Vagina (tissue), 2 donors: ENCODE measurements at regions not wholly inside any gene's neighbourhood (a gene's known extent, or its start where the extent isn't known, plus 50 kb on each side); places are given as distances from the start of the nearest gene placed in this dataset. TPM values are rescaled to one million over a fixed set of nuclear protein-coding genes. Genes with fewer than 3 reads are reported as not detected.
A peak's percentile ranks its signal among the peaks of the same experiment; 100 is the strongest.

Source experiments
- DNase-seq, 2 donors: peaks; one replicate each; pipeline ENCODE4 v3.0.0-alpha.2; 2017; ENCODE audit errors: extremely low spot score in 2 of 2
- H3K27ac ChIP-seq: fragments of 200-600 bp; sonication (generic); one replicate; pipeline ENCODE4 v1.5.1; 2019
- H3K27me3 ChIP-seq: fragments of 200-600 bp; sonication (generic); one replicate; pipeline ENCODE4 v1.5.1; 2019
- H3K36me3 ChIP-seq, 2 donors: fragments of 200-600 bp; sonication (generic); one replicate each; pipeline ENCODE4 v1.5.1; 2017 to 2019
- H3K4me1 ChIP-seq: fragments of 200-600 bp; sonication (generic); one replicate; pipeline ENCODE4 v1.5.1; 2019
- H3K4me3 ChIP-seq, 2 donors: fragments of 200-600 bp; sonication (generic); 1 replicate in 1 of 2; 2 replicates in 1 of 2; pipeline ENCODE4 v1.5.1; 2016 to 2019
- H3K9me3 ChIP-seq: fragments of 200-600 bp; sonication (generic); one replicate; pipeline ENCODE4 v1.5.1; 2019
- POLR2AphosphoS5 ChIP-seq, 2 donors: sonication (generic); formaldehyde crosslinking; IDR thresholded peaks; one replicate each; pipeline ENCODE4 v1.9.0; 2017; ENCODE audit warnings: antibody characterized with exemption in 2 of 2, mild to moderate bottlenecking in 2 of 2, low read depth in 1 of 2; ENCODE audit not compliant: insufficient read depth in 1 of 2
- intact Hi-C: fragments of 100-400 bp; cut with DNase I; formaldehyde crosslinking; loops from one replicate; pipeline ENCODE4 v1.15.1; 2023
- small RNA-seq: library from RNA; depleted of rRNA; stranded (forward); fragments of <200 nt; gene quantifications from one replicate; pipeline ENCODE3, GENCODE V24; 2016
- TF ChIP-seq, protein P1 (sequence below), 3 experiments: fragments of 450-650 bp in 2 of 3; fragments of 200-600 bp in 1 of 3; sonication (generic) in 1 of 3; IDR thresholded peaks; one replicate each; pipeline ENCODE4 v1.5.1; 2017 to 2019; ENCODE audit warnings: antibody characterized with exemption in 3 of 3, mild to moderate bottlenecking in 2 of 3, moderate library complexity in 2 of 3

- DNase-seq, result peak in 1 of 2 donors; percentile 52
- TF ChIP-seq POLR2AphosphoS5 (IDR thresholded peaks at IDR 0.05; ENCODE audit: insufficient read depth in 1 of 2, low read depth in 1 of 2), result peak in 1 of 2 donors; percentile 15
- TF ChIP-seq, protein P1, sequence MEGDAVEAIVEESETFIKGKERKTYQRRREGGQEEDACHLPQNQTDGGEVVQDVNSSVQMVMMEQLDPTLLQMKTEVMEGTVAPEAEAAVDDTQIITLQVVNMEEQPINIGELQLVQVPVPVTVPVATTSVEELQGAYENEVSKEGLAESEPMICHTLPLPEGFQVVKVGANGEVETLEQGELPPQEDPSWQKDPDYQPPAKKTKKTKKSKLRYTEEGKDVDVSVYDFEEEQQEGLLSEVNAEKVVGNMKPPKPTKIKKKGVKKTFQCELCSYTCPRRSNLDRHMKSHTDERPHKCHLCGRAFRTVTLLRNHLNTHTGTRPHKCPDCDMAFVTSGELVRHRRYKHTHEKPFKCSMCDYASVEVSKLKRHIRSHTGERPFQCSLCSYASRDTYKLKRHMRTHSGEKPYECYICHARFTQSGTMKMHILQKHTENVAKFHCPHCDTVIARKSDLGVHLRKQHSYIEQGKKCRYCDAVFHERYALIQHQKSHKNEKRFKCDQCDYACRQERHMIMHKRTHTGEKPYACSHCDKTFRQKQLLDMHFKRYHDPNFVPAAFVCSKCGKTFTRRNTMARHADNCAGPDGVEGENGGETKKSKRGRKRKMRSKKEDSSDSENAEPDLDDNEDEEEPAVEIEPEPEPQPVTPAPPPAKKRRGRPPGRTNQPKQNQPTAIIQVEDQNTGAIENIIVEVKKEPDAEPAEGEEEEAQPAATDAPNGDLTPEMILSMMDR (IDR thresholded peaks at IDR 0.05), result no peak
- no peak overlapping the region for H3K27ac ChIP-seq
- intact Hi-C loops, result no loop called here
- H3K36me3 ChIP-seq, result no peaks in the 10 kb centered on the region
- no peaks in the 10 kb centered on the region for H3K9me3 ChIP-seq
- peaks cover 5% of the 10 kb centered on the region for H3K4me1 ChIP-seq
- H3K27me3 ChIP-seq, result no peaks in the 10 kb centered on the region
- H3K4me3 ChIP-seq, result no peak overlapping the region
Observed at GRCh38 chr13:51006067-51006845, 96.7 kb downstream of the RNASEH2B start.

Small RNAs in the stretch of these regions (small RNA-seq; reads per million reads assigned to genes)
- gene RNA5SP29, result not detected
